GM20000 (cell line): ENCODE measurements at regions not wholly inside any gene's neighbourhood (a gene's known extent, or its start where the extent isn't known, plus 50 kb on each side); places are given as distances from the start of the nearest gene placed in this dataset.

Experiments used
- DNase-seq: peaks from one replicate; pipeline ENCODE4 v3.0.0; 2012; ENCODE audit warnings: low spot score
- TF ChIP-seq, protein P1 (sequence below): IDR thresholded peaks from 2 replicates; pipeline ENCODE4 v1.5.1; 2012; ENCODE audit warnings: mild to moderate bottlenecking, control low read depth; ENCODE audit errors: extremely low read depth, missing control alignments

DNA sequence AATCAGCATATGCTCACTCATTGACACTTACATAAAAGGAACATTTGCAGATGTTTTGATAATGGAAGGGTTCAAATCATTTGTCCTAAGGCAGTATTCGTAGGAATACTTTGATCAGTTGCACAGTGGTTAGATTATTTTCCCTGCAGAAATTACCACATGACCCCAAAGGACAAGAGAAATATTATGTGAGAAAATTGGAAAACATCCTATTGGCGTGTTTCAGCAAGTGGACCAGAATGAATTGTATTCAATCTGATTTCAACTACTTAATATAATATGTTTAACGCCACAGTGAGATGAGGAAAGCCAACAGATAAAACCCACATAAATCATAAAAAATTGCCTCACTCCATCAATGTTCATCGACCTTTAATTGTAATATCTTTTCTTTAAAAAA lies 195.0 kb upstream of the MDFIC2 start:
- DNase-seq = no peak
- TF ChIP-seq, protein P1, sequence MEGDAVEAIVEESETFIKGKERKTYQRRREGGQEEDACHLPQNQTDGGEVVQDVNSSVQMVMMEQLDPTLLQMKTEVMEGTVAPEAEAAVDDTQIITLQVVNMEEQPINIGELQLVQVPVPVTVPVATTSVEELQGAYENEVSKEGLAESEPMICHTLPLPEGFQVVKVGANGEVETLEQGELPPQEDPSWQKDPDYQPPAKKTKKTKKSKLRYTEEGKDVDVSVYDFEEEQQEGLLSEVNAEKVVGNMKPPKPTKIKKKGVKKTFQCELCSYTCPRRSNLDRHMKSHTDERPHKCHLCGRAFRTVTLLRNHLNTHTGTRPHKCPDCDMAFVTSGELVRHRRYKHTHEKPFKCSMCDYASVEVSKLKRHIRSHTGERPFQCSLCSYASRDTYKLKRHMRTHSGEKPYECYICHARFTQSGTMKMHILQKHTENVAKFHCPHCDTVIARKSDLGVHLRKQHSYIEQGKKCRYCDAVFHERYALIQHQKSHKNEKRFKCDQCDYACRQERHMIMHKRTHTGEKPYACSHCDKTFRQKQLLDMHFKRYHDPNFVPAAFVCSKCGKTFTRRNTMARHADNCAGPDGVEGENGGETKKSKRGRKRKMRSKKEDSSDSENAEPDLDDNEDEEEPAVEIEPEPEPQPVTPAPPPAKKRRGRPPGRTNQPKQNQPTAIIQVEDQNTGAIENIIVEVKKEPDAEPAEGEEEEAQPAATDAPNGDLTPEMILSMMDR = no peak

DNA sequence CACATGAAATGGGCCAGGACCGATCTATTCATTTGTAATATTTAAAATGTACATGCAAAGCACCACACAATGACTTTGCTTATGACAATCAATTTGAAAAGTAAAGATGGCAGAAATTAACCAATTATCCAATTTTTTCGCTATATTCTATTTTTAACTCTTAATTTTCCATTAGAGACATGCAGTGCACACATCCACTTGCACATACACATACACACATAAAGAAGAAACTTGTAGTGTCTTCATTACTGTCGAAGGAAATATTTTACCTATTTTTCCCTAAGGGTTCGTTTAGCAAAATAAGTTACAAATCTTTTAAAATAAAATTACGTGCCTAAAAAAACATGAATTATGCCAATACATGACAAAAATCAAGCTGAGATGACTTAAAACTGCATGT lies 194.3 kb upstream of the MDFIC2 start:
- no peak for DNase-seq

DNA sequence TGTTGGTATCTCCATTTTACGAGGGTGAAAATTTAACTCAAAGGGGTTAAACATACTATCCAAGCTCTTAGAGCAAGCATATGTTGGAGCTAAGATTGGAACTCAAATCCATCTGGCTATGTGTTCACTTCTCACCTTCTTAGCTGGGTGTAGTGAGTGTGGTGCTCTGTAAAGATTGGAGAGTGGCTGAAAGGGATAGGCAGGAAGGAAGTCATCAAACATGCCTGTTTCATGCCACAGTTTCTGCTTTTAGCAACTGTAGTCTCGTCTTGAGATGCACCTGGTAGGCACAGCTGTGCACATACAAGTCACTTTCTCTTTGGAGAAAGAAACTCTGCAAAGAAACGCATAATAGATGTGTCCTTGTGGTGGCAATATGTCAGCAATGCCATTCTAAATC lies 189.1 kb upstream of the MDFIC2 start:
- DNase-seq = no peak
- TF ChIP-seq, protein P1 = no peak

More for the DNA sequence above, 194.3 kb upstream of the MDFIC2 start:
- TF ChIP-seq, protein P1 = no peak

GRCh38 chr3:70488816-70489215 lies 176.4 kb upstream of the MDFIC2 start:
- DNase-seq = no peak
- TF ChIP-seq, protein P1 = no peak

GRCh38 chr3:70488131-70488530 lies 175.7 kb upstream of the MDFIC2 start:
- TF ChIP-seq, protein P1 = no peak
- no peak for DNase-seq

GRCh38 chr3:70486414-70487017 lies 174.1 kb upstream of the MDFIC2 start:
- TF ChIP-seq, protein P1 = no peak
- DNase-seq = no peak

DNA sequence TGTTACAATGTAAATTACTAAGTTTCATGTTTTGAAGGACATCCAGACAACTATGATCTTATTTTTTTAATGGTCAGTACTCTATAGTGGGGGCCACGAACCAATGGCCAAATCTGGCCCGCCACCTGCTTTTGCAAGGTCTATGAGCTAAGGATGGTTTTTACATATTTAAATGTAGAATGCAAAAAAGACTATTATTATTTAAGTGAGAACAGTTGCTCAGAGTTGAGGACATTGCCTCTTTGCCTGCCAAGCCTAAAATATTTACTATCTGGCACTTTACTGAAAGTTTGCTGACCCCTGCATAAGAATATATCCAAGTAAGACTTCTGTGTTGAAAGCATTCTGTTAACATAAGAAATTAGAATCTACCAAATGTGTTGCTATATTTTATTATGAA lies 163.7 kb upstream of the MDFIC2 start:
- no peak for DNase-seq
- TF ChIP-seq, protein P1 = no peak
